Gastrocnemius medialis (tissue), 4 donors: ENCODE measurements at regions not wholly inside any gene's neighbourhood (a gene's known extent, or its start where the extent isn't known, plus 50 kb on each side); places are given as distances from the start of the nearest gene placed in this dataset.

Source experiments
- ATAC-seq, 2 donors: fragments of 150-250 bp; one replicate each; pipeline ENCODE4 v1.9.1; 2016
- DNase-seq, 2 donors: peaks; one replicate each; pipeline ENCODE4 v3.0.0-alpha.2; 2019
- H3K27ac ChIP-seq, 4 donors: fragments of 200-600 bp; sonication (generic); 1 replicate in 1 of 4; 2 replicates in 3 of 4; pipeline ENCODE4 v1.5.1; 2016 to 2018; ENCODE audit warnings: mild to moderate bottlenecking in 2 of 4, moderate library complexity in 1 of 4
- H3K27me3 ChIP-seq, 3 donors: fragments of 200-600 bp; sonication (generic) in 2 of 3; 1 replicate in 1 of 3; 2 replicates in 2 of 3; pipeline versions ENCODE4 v1.5.1 to v1.6.0; 2016 to 2019; ENCODE audit warnings: mild to moderate bottlenecking in 1 of 3, moderate library complexity in 1 of 3
- H3K36me3 ChIP-seq, 2 donors: fragments of 200-600 bp; sonication (generic) in 1 of 2; one replicate each; pipeline ENCODE4 v1.5.1; 2017 to 2018
- H3K4me1 ChIP-seq, 2 donors: fragments of 200-600 bp; sonication (generic) in 1 of 2; one replicate each; pipeline ENCODE4 v1.5.1; 2016 to 2017; ENCODE audit warnings: mild to moderate bottlenecking in 2 of 2
- H3K4me3 ChIP-seq, 4 donors: fragments of 200-600 bp; sonication (generic) in 3 of 4; 1 replicate in 1 of 4; 2 replicates in 3 of 4; pipeline ENCODE4 v1.5.1; 2016 to 2019; ENCODE audit warnings: mild to moderate bottlenecking in 2 of 4
- H3K9me3 ChIP-seq, 3 donors: fragments of 200-600 bp; sonication (generic) in 2 of 3; 1 replicate in 1 of 3; 2 replicates in 2 of 3; pipeline ENCODE4 v1.5.1; 2016 to 2019
- POLR2A ChIP-seq, 2 donors: fragments of 450-650 bp; IDR thresholded peaks; one replicate each; pipeline ENCODE4 v1.6.1; 2017; ENCODE audit warnings: antibody characterized with exemption in 2 of 2, mild to moderate bottlenecking in 2 of 2, moderate library complexity in 2 of 2
- in situ Hi-C, 4 donors: fragments of 200-750 bp; cut with MboI; loops; one replicate each; pipeline versions ENCODE4 v1.15.0 to v1.8.0; 2017; ENCODE audit warnings: low sequenced_read_pairs in 4 of 4
- intact Hi-C: fragments of 100-400 bp; cut with DNase I; formaldehyde crosslinking; loops from one replicate; pipeline ENCODE4 v1.15.1; 2023; ENCODE audit warnings: low total_unique reads
- TF ChIP-seq, protein P1 (sequence below), 5 experiments: fragments of 450-650 bp in 3 of 5; fragments of 200-600 bp in 2 of 5; sonication (generic) in 2 of 5; IDR thresholded peaks in 4 of 5; conservative IDR thresholded peaks in 1 of 5; 1 replicate in 4 of 5; 2 replicates in 1 of 5; pipeline ENCODE4 v1.5.1; 2016 to 2019; ENCODE audit warnings: antibody characterized with exemption in 5 of 5, mild to moderate bottlenecking in 3 of 5, moderate library complexity in 3 of 5

DNA sequence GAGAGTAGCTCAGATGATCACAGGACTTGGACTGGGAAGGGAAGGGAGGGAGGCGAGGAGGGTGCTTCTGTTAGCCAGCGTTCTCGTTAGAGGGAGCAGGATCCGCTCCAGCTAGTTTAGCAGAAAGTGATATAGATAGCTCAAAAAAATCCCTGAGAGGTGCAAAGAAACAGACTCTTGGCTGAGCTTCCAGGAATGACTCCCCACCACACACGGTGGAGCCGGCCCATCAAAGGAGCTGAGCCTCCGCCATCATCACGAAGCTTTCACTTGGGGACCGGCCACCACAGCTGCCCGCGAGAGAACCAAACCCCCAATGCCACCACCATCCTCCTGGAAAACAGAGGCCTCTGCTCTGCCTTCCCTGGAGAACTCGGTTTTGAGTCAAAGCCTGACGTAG is 124.6 kb upstream of the BCL2L14 start:
- H3K4me3 ChIP-seq: no peak overlapping the region
- no peak overlapping the region for H3K27ac ChIP-seq
- no peaks in the 10 kb centered on the region for H3K4me1 ChIP-seq
- intact Hi-C loops: no loop called here
- no peaks in the 10 kb centered on the region for H3K9me3 ChIP-seq
- no peaks in the 10 kb centered on the region for H3K36me3 ChIP-seq
- ATAC-seq: no peak
- in situ Hi-C loops: no loop called here
- TF ChIP-seq, protein P1, sequence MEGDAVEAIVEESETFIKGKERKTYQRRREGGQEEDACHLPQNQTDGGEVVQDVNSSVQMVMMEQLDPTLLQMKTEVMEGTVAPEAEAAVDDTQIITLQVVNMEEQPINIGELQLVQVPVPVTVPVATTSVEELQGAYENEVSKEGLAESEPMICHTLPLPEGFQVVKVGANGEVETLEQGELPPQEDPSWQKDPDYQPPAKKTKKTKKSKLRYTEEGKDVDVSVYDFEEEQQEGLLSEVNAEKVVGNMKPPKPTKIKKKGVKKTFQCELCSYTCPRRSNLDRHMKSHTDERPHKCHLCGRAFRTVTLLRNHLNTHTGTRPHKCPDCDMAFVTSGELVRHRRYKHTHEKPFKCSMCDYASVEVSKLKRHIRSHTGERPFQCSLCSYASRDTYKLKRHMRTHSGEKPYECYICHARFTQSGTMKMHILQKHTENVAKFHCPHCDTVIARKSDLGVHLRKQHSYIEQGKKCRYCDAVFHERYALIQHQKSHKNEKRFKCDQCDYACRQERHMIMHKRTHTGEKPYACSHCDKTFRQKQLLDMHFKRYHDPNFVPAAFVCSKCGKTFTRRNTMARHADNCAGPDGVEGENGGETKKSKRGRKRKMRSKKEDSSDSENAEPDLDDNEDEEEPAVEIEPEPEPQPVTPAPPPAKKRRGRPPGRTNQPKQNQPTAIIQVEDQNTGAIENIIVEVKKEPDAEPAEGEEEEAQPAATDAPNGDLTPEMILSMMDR (IDR thresholded peaks at IDR 0.05 in 4 of 5, conservative IDR thresholded peaks at IDR 0.05 in 1 of 5): no peak
- TF ChIP-seq POLR2A (IDR thresholded peaks at IDR 0.05): no peak
- no peaks in the 10 kb centered on the region for H3K27me3 ChIP-seq
- DNase-seq: no peak

DNA sequence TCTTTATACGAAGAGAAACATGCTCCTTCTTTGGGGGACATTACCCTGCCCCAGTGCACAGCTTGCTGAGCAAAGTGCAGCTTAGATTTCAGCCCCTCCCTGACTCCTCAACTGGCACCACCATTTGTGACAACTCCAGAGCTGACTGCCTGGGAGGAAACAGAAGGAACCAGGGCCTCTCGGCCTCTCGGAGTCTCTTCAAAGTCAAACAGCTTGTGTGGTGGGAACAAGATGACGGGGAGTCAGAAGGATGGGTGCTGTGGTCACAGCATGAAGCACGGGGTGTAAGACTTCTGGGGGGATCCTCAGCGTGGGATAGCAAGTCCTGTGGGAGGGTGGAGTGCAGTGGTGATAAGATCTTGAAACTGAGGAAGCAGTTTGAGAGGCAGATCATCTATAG is 123.5 kb upstream of the BCL2L14 start:
- Histone ChIP-seq H3K4me3 (no peak overlapping the region), H3K9me3 (no peaks in the 10 kb centered on the region), H3K4me1 (no peaks in the 10 kb centered on the region), H3K36me3 (no peaks in the 10 kb centered on the region), H3K27me3 (no peaks in the 10 kb centered on the region), H3K27ac (no peak overlapping the region)
- TF ChIP-seq, protein P1 (IDR thresholded peaks at IDR 0.05 in 4 of 5, conservative IDR thresholded peaks at IDR 0.05 in 1 of 5): no peak
- TF ChIP-seq POLR2A (IDR thresholded peaks at IDR 0.05): no peak
- in situ Hi-C loops: no loop called here
- no peak for DNase-seq
- ATAC-seq: no peak
- intact Hi-C loops: no loop called here

DNA sequence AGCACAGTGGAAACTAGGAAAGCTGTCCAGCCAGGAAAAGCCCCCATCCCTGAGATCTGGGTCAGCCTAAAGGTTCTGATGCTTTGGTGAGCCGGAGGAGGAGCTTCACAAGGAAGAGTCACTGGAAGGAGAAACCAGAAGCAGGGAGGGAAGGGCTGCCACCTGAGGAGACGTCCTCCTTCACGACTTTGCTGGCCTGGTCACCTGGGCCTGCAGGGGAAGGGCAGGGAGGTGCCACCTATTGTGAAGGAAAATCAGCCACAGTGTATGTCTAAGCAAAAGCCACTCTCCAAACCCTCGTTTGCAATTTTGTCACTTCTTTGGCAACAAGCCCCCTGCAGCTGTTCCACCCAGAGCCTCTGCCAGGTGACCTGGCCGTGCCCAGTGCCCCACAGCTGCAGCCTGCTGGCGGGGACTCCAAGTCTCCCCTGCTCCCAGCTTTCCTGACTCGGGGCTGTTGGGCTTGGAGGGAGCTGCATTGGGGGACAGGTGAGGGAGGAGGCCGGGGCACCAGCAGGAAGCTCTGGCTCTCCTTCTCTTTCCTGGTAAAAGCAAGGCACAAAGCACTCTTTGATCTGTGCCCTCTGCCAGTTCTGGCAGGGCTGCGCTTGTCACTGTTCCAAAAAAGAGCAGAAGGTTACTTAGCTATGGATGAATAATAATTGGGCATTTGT is 120.9 kb upstream of the BCL2L14 start:
- ATAC-seq (peak in 1 of 2 donors; percentile 61), DNase-seq (peak in 1 of 2 donors; percentile 22)
- Histone ChIP-seq H3K27ac (no peak overlapping the region), H3K4me3 (no peak overlapping the region), H3K27me3 (no peaks in the 10 kb centered on the region), H3K36me3 (no peaks in the 10 kb centered on the region), H3K9me3 (no peaks in the 10 kb centered on the region), H3K4me1 (no peaks in the 10 kb centered on the region)
- in situ Hi-C loops (no loop called here), intact Hi-C loops (no loop called here)
- TF ChIP-seq, protein P1 (IDR thresholded peaks at IDR 0.05 in 4 of 5, conservative IDR thresholded peaks at IDR 0.05 in 1 of 5): no peak
- TF ChIP-seq POLR2A (IDR thresholded peaks at IDR 0.05): no peak

DNA sequence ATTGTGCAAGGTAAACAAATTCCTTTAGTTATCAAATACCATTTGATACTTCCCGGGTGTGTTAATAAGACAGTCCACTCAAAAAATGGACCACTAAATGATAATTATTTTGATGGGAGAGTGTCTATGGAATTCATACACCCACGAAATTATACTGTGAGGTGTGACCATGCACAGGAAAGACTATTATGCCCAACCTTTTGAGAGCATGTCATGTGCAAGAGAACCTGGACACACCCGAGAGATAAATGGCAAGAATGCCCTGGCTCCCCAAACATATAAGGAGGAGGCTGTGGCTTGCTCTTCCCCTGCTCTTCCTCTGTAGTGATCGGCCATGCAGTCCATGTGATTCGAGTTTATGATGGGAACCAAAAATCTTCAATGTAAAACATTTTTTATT is 119.5 kb upstream of the BCL2L14 start:
- Histone ChIP-seq H3K27me3 (no peaks in the 10 kb centered on the region), H3K27ac (no peak overlapping the region), H3K36me3 (no peaks in the 10 kb centered on the region), H3K9me3 (no peaks in the 10 kb centered on the region), H3K4me1 (no peaks in the 10 kb centered on the region), H3K4me3 (no peak overlapping the region)
- intact Hi-C loops (no loop called here), in situ Hi-C loops (no loop called here)
- TF ChIP-seq, protein P1 (IDR thresholded peaks at IDR 0.05 in 4 of 5, conservative IDR thresholded peaks at IDR 0.05 in 1 of 5): no peak
- no peak for TF ChIP-seq POLR2A (IDR thresholded peaks at IDR 0.05)
- no peak for DNase-seq
- no peak for ATAC-seq

DNA sequence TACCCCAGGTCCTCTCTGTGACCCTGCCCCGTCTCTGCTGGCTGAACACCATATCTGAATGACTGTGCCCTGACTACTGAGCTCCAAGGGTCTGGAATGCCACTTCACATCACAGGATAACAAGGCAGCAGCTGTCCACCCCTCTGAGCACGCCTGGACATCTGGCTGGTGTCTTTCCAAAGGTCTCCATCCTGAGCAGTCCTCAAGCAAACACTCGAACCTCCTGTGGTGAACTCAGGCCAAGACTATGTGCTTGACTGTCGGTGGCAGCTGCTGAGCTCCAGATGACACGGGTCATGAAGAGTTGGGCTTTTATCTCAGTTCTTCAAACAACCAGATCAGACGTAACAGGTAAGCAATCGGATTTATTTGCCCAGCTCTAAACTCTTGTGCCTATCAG is 117.2 kb upstream of the BCL2L14 start:
- Histone ChIP-seq H3K9me3 (no peaks in the 10 kb centered on the region), H3K27me3 (no peaks in the 10 kb centered on the region), H3K36me3 (no peaks in the 10 kb centered on the region), H3K27ac (no peak overlapping the region), H3K4me3 (no peak overlapping the region), H3K4me1 (no peaks in the 10 kb centered on the region)
- no peak for DNase-seq
- TF ChIP-seq, protein P1 (IDR thresholded peaks at IDR 0.05 in 4 of 5, conservative IDR thresholded peaks at IDR 0.05 in 1 of 5): no peak
- TF ChIP-seq POLR2A (IDR thresholded peaks at IDR 0.05): no peak
- intact Hi-C loops: no loop called here
- in situ Hi-C loops: no loop called here
- ATAC-seq: no peak
